ENCODE measurements at regions not wholly inside any gene's neighbourhood (a gene's known extent, or its start where the extent isn't known, plus 50 kb on each side); places are given as distances from the start of the nearest gene placed in this dataset.

DNA sequence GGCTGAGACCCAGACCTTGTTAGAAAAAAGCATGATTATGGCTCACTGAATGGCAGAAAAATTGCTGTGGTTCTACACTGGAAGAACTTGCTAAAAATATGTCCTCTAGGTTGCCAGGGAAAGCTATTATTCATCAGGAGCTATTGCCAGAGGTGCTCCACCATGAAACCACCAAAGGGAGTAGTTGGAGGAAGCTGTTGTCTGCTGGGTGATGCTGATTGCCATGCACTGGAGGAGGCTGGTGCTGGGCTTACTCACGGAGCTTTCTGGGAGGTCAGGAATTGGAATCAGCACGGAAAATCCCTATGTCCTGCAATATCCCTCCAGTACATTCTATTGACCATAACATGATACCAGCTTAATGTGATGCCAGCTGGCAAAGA is 199.6 kb upstream of the ZBED5 start:
- CTCF ChIA-PET = no interaction called here
- POLR2A ChIA-PET = no interaction called here
- no peak for DNase-seq (ENCODE audit: extremely low spot score)
- TF ChIP-seq, protein P1, sequence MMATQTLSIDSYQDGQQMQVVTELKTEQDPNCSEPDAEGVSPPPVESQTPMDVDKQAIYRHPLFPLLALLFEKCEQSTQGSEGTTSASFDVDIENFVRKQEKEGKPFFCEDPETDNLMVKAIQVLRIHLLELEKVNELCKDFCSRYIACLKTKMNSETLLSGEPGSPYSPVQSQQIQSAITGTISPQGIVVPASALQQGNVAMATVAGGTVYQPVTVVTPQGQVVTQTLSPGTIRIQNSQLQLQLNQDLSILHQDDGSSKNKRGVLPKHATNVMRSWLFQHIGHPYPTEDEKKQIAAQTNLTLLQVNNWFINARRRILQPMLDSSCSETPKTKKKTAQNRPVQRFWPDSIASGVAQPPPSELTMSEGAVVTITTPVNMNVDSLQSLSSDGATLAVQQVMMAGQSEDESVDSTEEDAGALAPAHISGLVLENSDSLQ (IDR thresholded peaks at IDR 0.05) = no peak
- no peak for TF ChIP-seq FOXM1 (IDR thresholded peaks at IDR 0.05; ENCODE audit: borderline replicate concordance)
- TF ChIP-seq ELF4 (IDR thresholded peaks at IDR 0.05) = no peak
- no peak for TF ChIP-seq HDGF (IDR thresholded peaks at IDR 0.05; ENCODE audit: borderline replicate concordance)
- no peak for TF ChIP-seq CTBP1 (IDR thresholded peaks at IDR 0.05; ENCODE audit: borderline replicate concordance)
- no peak for TF ChIP-seq LEF1 (IDR thresholded peaks at IDR 0.05; ENCODE audit: borderline replicate concordance)
- TF ChIP-seq ARNT (IDR thresholded peaks at IDR 0.05) = no peak
- no peak for TF ChIP-seq NFRKB (IDR thresholded peaks at IDR 0.05)
- TF ChIP-seq L3MBTL2 (conservative IDR thresholded peaks at IDR 0.05) = no peak
- TF ChIP-seq SP1 (IDR thresholded peaks at IDR 0.05) = no peak
- TF ChIP-seq FOXK2 (IDR thresholded peaks at IDR 0.05) = no peak
- no peak for TF ChIP-seq ZNF384 (IDR thresholded peaks at IDR 0.05)
- TF ChIP-seq SUZ12 (IDR thresholded peaks at IDR 0.05) = no peak
- TF ChIP-seq TARDBP (IDR thresholded peaks at IDR 0.05) = no peak
- no peak for TF ChIP-seq FOXA1 (IDR thresholded peaks at IDR 0.05)
- no peak for TF ChIP-seq BHLHE40 (IDR thresholded peaks at IDR 0.05; ENCODE audit: borderline replicate concordance)

DNA sequence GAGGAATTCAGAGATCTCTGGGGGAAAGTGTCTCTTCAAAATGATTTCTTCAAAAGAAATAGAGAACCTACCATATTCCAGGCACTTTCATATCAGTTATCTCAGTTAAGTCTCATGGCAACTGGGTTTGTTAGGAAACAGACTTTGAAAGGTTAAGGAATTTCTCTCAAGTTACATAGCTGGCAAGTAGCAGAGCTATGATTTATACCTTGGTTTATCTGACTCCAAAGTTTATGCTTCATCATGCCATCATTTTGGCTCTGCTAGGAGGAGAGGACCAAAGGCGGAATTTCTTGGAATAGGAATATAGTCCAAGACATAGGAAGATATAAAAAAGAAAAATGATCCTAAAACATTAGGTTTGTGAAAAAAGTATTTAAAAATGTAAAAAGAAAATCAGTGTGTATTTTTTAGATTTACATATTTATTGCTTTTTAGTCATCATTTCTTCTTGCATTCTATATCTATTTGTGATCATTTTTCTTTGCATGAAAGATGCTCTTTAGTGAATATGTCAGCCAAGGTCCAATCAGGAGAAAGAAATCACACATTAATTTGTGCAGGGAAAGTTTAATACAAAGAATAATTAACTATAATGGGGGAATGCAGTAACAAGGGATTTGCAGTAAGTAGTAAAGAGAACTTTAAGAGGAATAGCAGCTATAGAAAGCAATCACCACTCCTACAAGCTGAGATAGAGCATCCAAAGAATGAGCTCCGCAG is 199.1 kb upstream of the ZBED5 start:
- POLR2A ChIA-PET = no interaction called here
- CTCF ChIA-PET = no interaction called here
- no peak for DNase-seq (ENCODE audit: extremely low spot score)
- no peak for TF ChIP-seq CTBP1 (IDR thresholded peaks at IDR 0.05; ENCODE audit: borderline replicate concordance)
- no peak for TF ChIP-seq ARNT (IDR thresholded peaks at IDR 0.05)
- no peak for TF ChIP-seq LEF1 (IDR thresholded peaks at IDR 0.05; ENCODE audit: borderline replicate concordance)
- TF ChIP-seq L3MBTL2 (conservative IDR thresholded peaks at IDR 0.05) = no peak
- TF ChIP-seq ELF4 (IDR thresholded peaks at IDR 0.05) = no peak
- TF ChIP-seq SP1 (IDR thresholded peaks at IDR 0.05) = no peak
- no peak for TF ChIP-seq NFRKB (IDR thresholded peaks at IDR 0.05)

DNA sequence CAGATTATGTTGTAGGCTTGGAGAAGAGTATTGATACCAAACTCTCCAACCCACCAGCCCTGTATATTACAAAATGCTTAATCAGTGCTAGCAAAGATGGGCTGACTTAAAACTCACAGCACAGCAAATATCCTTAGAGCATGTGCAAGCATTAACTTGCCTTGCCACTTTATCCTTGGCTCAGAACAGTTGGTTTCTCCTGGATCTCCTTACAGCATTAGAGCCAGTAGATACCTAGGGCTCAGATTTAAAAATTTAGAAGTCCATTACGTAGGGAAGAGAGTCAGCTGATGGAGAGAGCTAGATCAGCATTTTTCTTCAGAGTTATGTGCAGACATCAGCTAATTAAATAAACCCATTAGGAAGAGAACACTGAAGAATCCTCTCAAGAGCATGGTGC is 198.5 kb upstream of the ZBED5 start:
- ChIA-PET POLR2A (no interaction called here), CTCF (no interaction called here)
- TF ChIP-seq NFRKB (IDR thresholded peaks at IDR 0.05) = no peak
- TF ChIP-seq FOXA1 (IDR thresholded peaks at IDR 0.05) = no peak
- no peak for TF ChIP-seq L3MBTL2 (conservative IDR thresholded peaks at IDR 0.05)
- TF ChIP-seq, protein P1 (IDR thresholded peaks at IDR 0.05) = no peak
- TF ChIP-seq ZNF384 (IDR thresholded peaks at IDR 0.05) = no peak
- TF ChIP-seq LEF1 (IDR thresholded peaks at IDR 0.05; ENCODE audit: borderline replicate concordance) = no peak
- TF ChIP-seq SP1 (IDR thresholded peaks at IDR 0.05) = no peak
- no peak for TF ChIP-seq SUZ12 (IDR thresholded peaks at IDR 0.05)
- TF ChIP-seq FOXK2 (IDR thresholded peaks at IDR 0.05) = no peak
- no peak for TF ChIP-seq TARDBP (IDR thresholded peaks at IDR 0.05)
- no peak for TF ChIP-seq BHLHE40 (IDR thresholded peaks at IDR 0.05; ENCODE audit: borderline replicate concordance)
- TF ChIP-seq HDGF (IDR thresholded peaks at IDR 0.05; ENCODE audit: borderline replicate concordance) = no peak
- TF ChIP-seq ELF4 (IDR thresholded peaks at IDR 0.05) = no peak
- TF ChIP-seq CTBP1 (IDR thresholded peaks at IDR 0.05; ENCODE audit: borderline replicate concordance) = no peak
- TF ChIP-seq ARNT (IDR thresholded peaks at IDR 0.05) = no peak
- no peak for DNase-seq (ENCODE audit: extremely low spot score)

DNA sequence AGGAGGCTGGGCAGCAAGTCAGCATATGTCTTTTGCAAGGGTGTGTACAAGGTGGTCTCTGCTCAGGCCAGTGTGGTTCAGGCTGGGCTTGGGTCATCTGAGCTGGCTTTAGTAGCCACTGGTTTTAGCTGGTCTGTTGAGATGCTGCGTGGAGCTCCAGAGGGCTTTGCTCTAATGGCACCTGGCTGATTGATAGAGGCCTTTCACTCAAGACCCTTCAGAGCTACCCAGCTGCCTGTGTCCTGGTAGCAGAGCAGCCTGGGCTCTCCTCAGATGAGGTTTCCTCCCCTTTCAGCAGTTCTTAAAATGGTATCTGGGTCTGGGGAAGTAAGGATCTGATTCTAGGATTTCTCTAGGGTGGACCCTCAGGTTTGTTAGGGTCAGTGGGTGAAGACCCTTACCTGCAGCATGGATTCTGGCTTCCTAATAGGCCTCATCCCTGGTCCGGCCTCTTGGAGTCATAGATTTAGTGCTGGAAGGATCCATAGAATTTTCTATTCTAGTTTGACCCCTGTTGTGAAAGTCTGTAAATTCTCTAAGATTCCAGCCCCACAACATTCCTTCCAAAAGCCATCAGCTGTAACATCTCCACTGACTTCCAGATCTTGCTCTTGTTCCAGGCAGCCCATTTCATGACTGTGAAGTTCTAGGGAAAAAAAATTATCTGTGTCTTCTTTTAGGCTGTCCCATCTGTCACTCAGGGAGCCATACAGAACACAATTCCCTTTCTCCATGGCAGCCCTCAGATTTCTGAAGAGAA is 190.2 kb upstream of the ZBED5 start:
- no peak for DNase-seq (ENCODE audit: extremely low spot score)
- TF ChIP-seq TARDBP (IDR thresholded peaks at IDR 0.05) (no peak), ARNT (IDR thresholded peaks at IDR 0.05) (no peak), ELF4 (IDR thresholded peaks at IDR 0.05) (no peak), FOXM1 (IDR thresholded peaks at IDR 0.05; ENCODE audit: borderline replicate concordance) (no peak), L3MBTL2 (conservative IDR thresholded peaks at IDR 0.05) (no peak), ZNF384 (IDR thresholded peaks at IDR 0.05) (no peak), HDGF (IDR thresholded peaks at IDR 0.05; ENCODE audit: borderline replicate concordance) (no peak), FOXA1 (IDR thresholded peaks at IDR 0.05) (no peak)
- TF ChIP-seq, protein P1 (IDR thresholded peaks at IDR 0.05) = no peak
- ChIA-PET POLR2A (no interaction called here), CTCF (interaction anchor here (1.6 kb wide), 1 partner anchor 19 kb away, joined by 5 read pairs; no protein-coding TSS in a partner anchor)

DNA sequence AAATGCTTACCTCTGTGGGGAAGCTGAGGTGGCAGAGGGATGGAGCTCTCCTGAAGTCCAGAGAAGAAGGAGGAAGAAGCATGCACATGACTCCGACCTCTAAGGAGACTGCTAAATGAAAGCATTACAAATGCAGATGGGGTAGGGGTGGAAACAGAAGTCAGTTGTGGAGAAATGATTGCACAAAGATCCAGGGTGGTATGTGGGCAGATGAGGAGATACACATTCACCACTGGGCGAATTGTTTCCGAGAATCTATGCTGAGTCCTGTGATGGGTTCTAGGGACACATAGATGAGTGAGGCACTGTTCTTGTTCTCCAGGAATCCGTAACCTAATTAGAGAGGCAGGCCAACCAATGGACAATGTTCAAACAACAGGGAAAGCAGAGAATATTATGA is 188.9 kb upstream of the ZBED5 start:
- ChIA-PET POLR2A (no interaction called here), CTCF (interaction anchor here (1.0 kb wide), 1 partner anchor 9 kb away, joined by 4 read pairs; no protein-coding TSS in a partner anchor)
- no peak for TF ChIP-seq FOXA1 (IDR thresholded peaks at IDR 0.05)
- TF ChIP-seq SP1 (IDR thresholded peaks at IDR 0.05) = no peak
- TF ChIP-seq LEF1 (IDR thresholded peaks at IDR 0.05; ENCODE audit: borderline replicate concordance) = no peak
- TF ChIP-seq HDGF (IDR thresholded peaks at IDR 0.05; ENCODE audit: borderline replicate concordance) = no peak
- TF ChIP-seq, protein P1 (IDR thresholded peaks at IDR 0.05) = no peak
- no peak for TF ChIP-seq FOXM1 (IDR thresholded peaks at IDR 0.05; ENCODE audit: borderline replicate concordance)
- TF ChIP-seq SUZ12 (IDR thresholded peaks at IDR 0.05) = no peak
- no peak for TF ChIP-seq ZNF384 (IDR thresholded peaks at IDR 0.05)
- TF ChIP-seq FOXK2 (IDR thresholded peaks at IDR 0.05) = no peak
- TF ChIP-seq TARDBP (IDR thresholded peaks at IDR 0.05) = no peak
- TF ChIP-seq CTBP1 (IDR thresholded peaks at IDR 0.05; ENCODE audit: borderline replicate concordance) = no peak
- TF ChIP-seq BHLHE40 (IDR thresholded peaks at IDR 0.05; ENCODE audit: borderline replicate concordance) = no peak
- TF ChIP-seq NFRKB (IDR thresholded peaks at IDR 0.05) = no peak
- TF ChIP-seq ELF4 (IDR thresholded peaks at IDR 0.05) = no peak
- no peak for TF ChIP-seq L3MBTL2 (conservative IDR thresholded peaks at IDR 0.05)
- no peak for TF ChIP-seq ARNT (IDR thresholded peaks at IDR 0.05)
- no peak for DNase-seq (ENCODE audit: extremely low spot score)
